Esophagus squamous epithelium (tissue), 4 donors: ENCODE measurements at regions not wholly inside any gene's neighbourhood (a gene's known extent, or its start where the extent isn't known, plus 50 kb on each side); places are given as distances from the start of the nearest gene placed in this dataset.

ENCODE experiments used
- POLR2A ChIP-seq, 4 donors: fragments of 450-650 bp; IDR thresholded peaks; one replicate each; pipeline ENCODE4 v1.6.1; 2017; ENCODE audit warnings: antibody characterized with exemption in 4 of 4, mild to moderate bottlenecking in 4 of 4, moderate library complexity in 3 of 4
- TF ChIP-seq, protein P1 (sequence below), 6 experiments: fragments of 450-650 bp in 4 of 6; fragments of 200-600 bp in 2 of 6; sonication (generic) in 2 of 6; IDR thresholded peaks; one replicate each; pipeline ENCODE4 v1.5.1; 2016 to 2019; ENCODE audit warnings: antibody characterized with exemption in 6 of 6, mild to moderate bottlenecking in 4 of 6, moderate library complexity in 4 of 6

DNA sequence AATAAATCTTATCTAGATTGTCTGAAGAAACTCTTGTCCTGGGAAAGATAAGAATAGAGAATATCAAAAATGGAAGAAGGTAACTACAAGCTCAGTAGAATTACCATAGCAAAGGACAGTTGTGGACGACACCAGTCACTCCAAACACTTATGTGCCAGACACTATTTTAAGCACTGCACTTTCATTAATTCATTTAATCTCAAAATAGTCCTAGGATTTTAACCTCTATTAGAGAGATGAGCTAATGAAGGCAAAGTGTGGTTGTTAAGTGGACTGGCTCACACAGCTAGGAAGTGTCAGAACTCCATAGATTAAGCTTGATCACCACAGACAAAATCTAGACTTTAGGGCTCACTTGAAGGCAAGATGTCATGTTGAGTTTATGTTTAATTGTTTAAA lies 168.9 kb downstream of the CDC14C start:
- TF ChIP-seq, protein P1, sequence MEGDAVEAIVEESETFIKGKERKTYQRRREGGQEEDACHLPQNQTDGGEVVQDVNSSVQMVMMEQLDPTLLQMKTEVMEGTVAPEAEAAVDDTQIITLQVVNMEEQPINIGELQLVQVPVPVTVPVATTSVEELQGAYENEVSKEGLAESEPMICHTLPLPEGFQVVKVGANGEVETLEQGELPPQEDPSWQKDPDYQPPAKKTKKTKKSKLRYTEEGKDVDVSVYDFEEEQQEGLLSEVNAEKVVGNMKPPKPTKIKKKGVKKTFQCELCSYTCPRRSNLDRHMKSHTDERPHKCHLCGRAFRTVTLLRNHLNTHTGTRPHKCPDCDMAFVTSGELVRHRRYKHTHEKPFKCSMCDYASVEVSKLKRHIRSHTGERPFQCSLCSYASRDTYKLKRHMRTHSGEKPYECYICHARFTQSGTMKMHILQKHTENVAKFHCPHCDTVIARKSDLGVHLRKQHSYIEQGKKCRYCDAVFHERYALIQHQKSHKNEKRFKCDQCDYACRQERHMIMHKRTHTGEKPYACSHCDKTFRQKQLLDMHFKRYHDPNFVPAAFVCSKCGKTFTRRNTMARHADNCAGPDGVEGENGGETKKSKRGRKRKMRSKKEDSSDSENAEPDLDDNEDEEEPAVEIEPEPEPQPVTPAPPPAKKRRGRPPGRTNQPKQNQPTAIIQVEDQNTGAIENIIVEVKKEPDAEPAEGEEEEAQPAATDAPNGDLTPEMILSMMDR (IDR thresholded peaks at IDR 0.05), result no peak
- no peak for TF ChIP-seq POLR2A (IDR thresholded peaks at IDR 0.05)
